ENCODE measurements at regions not wholly inside any gene's neighbourhood (a gene's known extent, or its start where the extent isn't known, plus 50 kb on each side); places are given as distances from the start of the nearest gene placed in this dataset.

- no peaks in the 10 kb centered on the region for H3K4me1 ChIP-seq
- TF ChIP-seq EZH2 (IDR thresholded peaks at IDR 0.05) = no peak
- TF ChIP-seq EZH2phosphoT487 (IDR thresholded peaks at IDR 0.05) = no peak
- no peak for TF ChIP-seq CTCF (IDR thresholded peaks at IDR 0.05)
- Mint-ChIP-seq H3K4me3 (no peak overlapping the region), H3K36me3 (no peaks in the 10 kb centered on the region), H3K4me1 (peaks cover 2% of the 10 kb centered on the region), H3K27me3 (ENCODE audit: insufficient read depth, low read depth) (no peaks in the 10 kb centered on the region), H3K27ac (no peak overlapping the region), H3K9me3 (peaks cover 5% of the 10 kb centered on the region)
- no peaks in the 10 kb centered on the region for H3K79me2 ChIP-seq (ENCODE audit: low read depth)
- no peaks in the 10 kb centered on the region for H3K27me3 ChIP-seq
- peaks cover 4% of the 10 kb centered on the region for H3K9me3 ChIP-seq (ENCODE audit: low read depth)
- no peak overlapping the region for H2AFZ ChIP-seq (replicated peaks)
- H3K36me3 ChIP-seq = no peaks in the 10 kb centered on the region
- no peak for DNase-seq (ENCODE audit: low spot score)
- no peak overlapping the region for H3K9ac ChIP-seq
- H3K4me2 ChIP-seq = no peak overlapping the region
- H3K4me3 ChIP-seq = no peak overlapping the region
- H3K27ac ChIP-seq = no peak overlapping the region
- no peaks in the 10 kb centered on the region for H3F3A ChIP-seq (ENCODE audit: low read depth)
- H4K20me1 ChIP-seq (ENCODE audit: low read depth) = no peaks in the 10 kb centered on the region
Observed at GRCh38 chr12:83408146-83408545, 721.4 kb downstream of the TMTC2 start.

GRCh38 chr12:83404521-83404920 is 717.8 kb downstream of the TMTC2 start:
- TF ChIP-seq EZH2phosphoT487 (IDR thresholded peaks at IDR 0.05) = no peak
- TF ChIP-seq CTCF (IDR thresholded peaks at IDR 0.05) = no peak
- TF ChIP-seq EZH2 (IDR thresholded peaks at IDR 0.05) = no peak
- Histone ChIP-seq H3K4me2 (no peak overlapping the region), H2AFZ (replicated peaks) (no peak overlapping the region), H3K27ac (no peak overlapping the region), H3K9ac (no peak overlapping the region), H3K9me3 (ENCODE audit: low read depth) (no peaks in the 10 kb centered on the region), H3K79me2 (ENCODE audit: low read depth) (no peaks in the 10 kb centered on the region), H4K20me1 (ENCODE audit: low read depth) (no peaks in the 10 kb centered on the region), H3K4me1 (no peaks in the 10 kb centered on the region), H3K36me3 (no peaks in the 10 kb centered on the region), H3F3A (ENCODE audit: low read depth) (no peaks in the 10 kb centered on the region), H3K4me3 (no peak overlapping the region), H3K27me3 (no peaks in the 10 kb centered on the region)
- Mint-ChIP-seq H3K4me1 (peaks cover 2% of the 10 kb centered on the region), H3K4me3 (no peak overlapping the region), H3K27ac (no peak overlapping the region), H3K36me3 (no peaks in the 10 kb centered on the region), H3K27me3 (ENCODE audit: insufficient read depth, low read depth) (no peaks in the 10 kb centered on the region), H3K9me3 (no peaks in the 10 kb centered on the region)
- no peak for DNase-seq (ENCODE audit: low spot score)

- H3K27ac Mint-ChIP-seq = no peak overlapping the region
- H3F3A ChIP-seq (ENCODE audit: low read depth) = peaks cover 3% of the 10 kb centered on the region
- H3K27ac ChIP-seq = no peak overlapping the region
- no peaks in the 10 kb centered on the region for H3K79me2 ChIP-seq (ENCODE audit: low read depth)
- no peak overlapping the region for H3K4me2 ChIP-seq
- no peak overlapping the region for H3K4me3 Mint-ChIP-seq
- no peaks in the 10 kb centered on the region for H3K36me3 ChIP-seq
- no peak overlapping the region for H3K4me3 ChIP-seq
- H3K27me3 Mint-ChIP-seq (ENCODE audit: insufficient read depth, low read depth) = peaks cover 5% of the 10 kb centered on the region
- H3K36me3 Mint-ChIP-seq = no peaks in the 10 kb centered on the region
- H3K4me1 Mint-ChIP-seq = no peaks in the 10 kb centered on the region
- H3K9me3 Mint-ChIP-seq = no peaks in the 10 kb centered on the region
- no peak for DNase-seq (ENCODE audit: low spot score)
- H3K9me3 ChIP-seq (ENCODE audit: low read depth) = no peaks in the 10 kb centered on the region
- H3K9ac ChIP-seq = no peak overlapping the region
- H4K20me1 ChIP-seq (ENCODE audit: low read depth) = no peaks in the 10 kb centered on the region
- no peak for TF ChIP-seq EZH2phosphoT487 (IDR thresholded peaks at IDR 0.05)
- no peaks in the 10 kb centered on the region for H3K27me3 ChIP-seq
- H3K4me1 ChIP-seq = no peaks in the 10 kb centered on the region
- no peak overlapping the region for H2AFZ ChIP-seq (replicated peaks)
Observed at GRCh38 chr12:83390186-83390585, 703.5 kb downstream of the TMTC2 start.

GRCh38 chr12:83389237-83389996 is 702.7 kb downstream of the TMTC2 start:
- H3K36me3 ChIP-seq = no peaks in the 10 kb centered on the region

More at GRCh38 chr12:83389237-83389996, 702.7 kb downstream of the TMTC2 start:
- H3K27ac Mint-ChIP-seq = peak overlapping the region; percentile 50
- H3K27ac ChIP-seq = no peak overlapping the region
- no peaks in the 10 kb centered on the region for H3K79me2 ChIP-seq (ENCODE audit: low read depth)
- H3K4me2 ChIP-seq = no peak overlapping the region
- H3F3A ChIP-seq (ENCODE audit: low read depth) = peaks cover 3% of the 10 kb centered on the region
- H3K4me3 ChIP-seq = no peak overlapping the region
- no peaks in the 10 kb centered on the region for H3K27me3 ChIP-seq
- peak; percentile 69 for TF ChIP-seq CTCF (IDR thresholded peaks at IDR 0.05)
- no peak for TF ChIP-seq EZH2 (IDR thresholded peaks at IDR 0.05)
- no peak overlapping the region for H3K4me3 Mint-ChIP-seq
- H4K20me1 ChIP-seq (ENCODE audit: low read depth) = no peaks in the 10 kb centered on the region
- H3K36me3 Mint-ChIP-seq = no peaks in the 10 kb centered on the region
- H3K9me3 Mint-ChIP-seq = no peaks in the 10 kb centered on the region
- peak; percentile 64 for DNase-seq (ENCODE audit: low spot score)
- no peaks in the 10 kb centered on the region for H3K9me3 ChIP-seq (ENCODE audit: low read depth)
- H2AFZ ChIP-seq (replicated peaks) = peak overlapping the region; percentile 83
- peaks cover 5% of the 10 kb centered on the region for H3K27me3 Mint-ChIP-seq (ENCODE audit: insufficient read depth, low read depth)
- no peaks in the 10 kb centered on the region for H3K4me1 ChIP-seq
- H3K4me1 Mint-ChIP-seq = no peaks in the 10 kb centered on the region
- H3K9ac ChIP-seq = no peak overlapping the region

Data from neural progenitor cell (in vitro differentiated cells).